MG63 (cell line): ENCODE measurements at regions not wholly inside any gene's neighbourhood (a gene's known extent, or its start where the extent isn't known, plus 50 kb on each side); places are given as distances from the start of the nearest gene placed in this dataset.
"Not testable (repeated sequence)": the region's sequence is repeated elsewhere in the genome, so short reads cannot be mapped to it uniquely, and the experiment has no call there.

Experiments used
- DNase-seq: peaks from one replicate; pipeline ENCODE4 v3.0.0-alpha.2; 2020
- H3K27me3 ChIP-seq: fragments of 250-450 bp; sonication (Bioruptor Pico); 2 replicates; pipeline ENCODE4 v1.5.1; 2020; ENCODE audit warnings: mild to moderate bottlenecking, moderate library complexity
- H3K36me3 ChIP-seq: fragments of 250-450 bp; sonication (Bioruptor Pico); 2 replicates; pipeline ENCODE4 v1.5.1; 2020; ENCODE audit warnings: mild to moderate bottlenecking, moderate library complexity
- H3K4me3 ChIP-seq: fragments of 250-450 bp; sonication (Bioruptor Pico); 2 replicates; pipeline ENCODE4 v1.5.1; 2020; ENCODE audit warnings: mild to moderate bottlenecking, moderate library complexity
- H3K9me3 ChIP-seq: fragments of 250-450 bp; sonication (Bioruptor Pico); 2 replicates; pipeline ENCODE4 v1.5.1; 2020; ENCODE audit warnings: mild to moderate bottlenecking, moderate library complexity

DNA sequence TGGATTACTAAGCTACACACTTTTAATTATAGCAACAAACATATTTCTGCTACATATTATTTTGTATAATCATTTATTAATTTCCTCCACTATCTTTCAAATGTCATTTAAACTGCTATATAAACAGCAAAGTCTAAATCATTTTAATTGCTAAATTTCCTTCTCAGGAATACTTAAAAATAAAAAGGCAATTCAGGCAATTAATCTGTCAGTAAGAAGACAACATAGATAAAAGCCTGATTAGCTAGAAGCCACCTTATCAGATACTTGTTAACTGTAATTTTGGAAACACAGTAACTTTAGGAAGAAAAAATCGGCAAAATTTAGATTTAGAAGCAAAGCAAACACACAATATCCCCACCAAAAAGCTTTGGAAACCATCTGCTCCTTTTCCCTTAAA, 188.2 kb upstream of the ZNF804A start:
- no peaks in the 10 kb centered on the region for H3K9me3 ChIP-seq
- no peak for DNase-seq
- H3K27me3 ChIP-seq = no peaks in the 10 kb centered on the region
- H3K4me3 ChIP-seq = no peak overlapping the region
- H3K36me3 ChIP-seq = no peaks in the 10 kb centered on the region

DNA sequence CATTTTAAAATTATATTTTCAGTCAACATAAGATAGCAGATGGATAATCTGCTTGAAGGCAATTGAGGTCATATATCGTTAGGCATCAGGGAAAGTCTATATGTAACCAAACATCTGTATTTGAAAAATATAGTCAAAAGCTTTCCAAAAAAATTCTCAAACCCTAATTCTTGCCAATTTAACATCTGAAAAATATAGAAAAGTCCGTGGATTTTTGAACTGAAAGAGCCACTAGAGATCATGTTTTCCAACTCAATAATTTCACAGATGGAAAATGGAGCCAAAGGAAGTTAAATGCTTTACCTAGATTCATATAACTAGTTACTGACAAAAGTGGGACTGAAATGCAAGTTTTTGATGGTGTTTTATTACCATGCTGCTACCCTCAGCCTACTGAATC, 185.1 kb upstream of the ZNF804A start:
- H3K9me3 ChIP-seq = no peaks in the 10 kb centered on the region
- no peak overlapping the region for H3K4me3 ChIP-seq
- DNase-seq = no peak
- H3K36me3 ChIP-seq = no peaks in the 10 kb centered on the region
- H3K27me3 ChIP-seq = no peaks in the 10 kb centered on the region

DNA sequence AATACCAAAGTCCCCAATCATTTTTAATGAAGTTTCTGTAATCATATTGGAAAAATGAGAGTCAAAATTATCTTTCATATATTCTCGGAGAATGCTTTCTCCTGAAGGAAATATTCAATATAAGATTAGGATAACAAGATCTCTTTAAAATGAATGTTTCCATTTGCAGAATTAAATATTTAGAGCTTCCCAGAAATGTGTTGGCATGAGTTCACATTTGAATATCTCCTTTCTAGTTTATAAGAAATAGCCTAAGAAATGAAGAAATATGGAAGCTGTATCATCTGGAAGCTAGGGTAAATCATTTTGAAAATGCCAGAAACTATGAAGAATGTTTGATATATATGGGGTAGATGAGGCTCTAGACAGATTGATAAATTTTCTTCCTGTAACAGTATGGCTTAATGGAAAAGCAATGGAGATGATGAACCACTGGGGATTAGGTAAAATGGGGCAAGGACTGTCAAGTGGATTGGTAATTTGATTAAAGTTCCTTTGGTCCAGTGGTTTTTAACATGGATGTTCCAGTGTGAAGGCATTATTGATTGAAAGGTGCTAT, 184.6 kb upstream of the ZNF804A start:
- H3K4me3 ChIP-seq = no peak overlapping the region
- no peaks in the 10 kb centered on the region for H3K9me3 ChIP-seq
- H3K27me3 ChIP-seq = no peaks in the 10 kb centered on the region
- no peak for DNase-seq
- H3K36me3 ChIP-seq = no peaks in the 10 kb centered on the region

DNA sequence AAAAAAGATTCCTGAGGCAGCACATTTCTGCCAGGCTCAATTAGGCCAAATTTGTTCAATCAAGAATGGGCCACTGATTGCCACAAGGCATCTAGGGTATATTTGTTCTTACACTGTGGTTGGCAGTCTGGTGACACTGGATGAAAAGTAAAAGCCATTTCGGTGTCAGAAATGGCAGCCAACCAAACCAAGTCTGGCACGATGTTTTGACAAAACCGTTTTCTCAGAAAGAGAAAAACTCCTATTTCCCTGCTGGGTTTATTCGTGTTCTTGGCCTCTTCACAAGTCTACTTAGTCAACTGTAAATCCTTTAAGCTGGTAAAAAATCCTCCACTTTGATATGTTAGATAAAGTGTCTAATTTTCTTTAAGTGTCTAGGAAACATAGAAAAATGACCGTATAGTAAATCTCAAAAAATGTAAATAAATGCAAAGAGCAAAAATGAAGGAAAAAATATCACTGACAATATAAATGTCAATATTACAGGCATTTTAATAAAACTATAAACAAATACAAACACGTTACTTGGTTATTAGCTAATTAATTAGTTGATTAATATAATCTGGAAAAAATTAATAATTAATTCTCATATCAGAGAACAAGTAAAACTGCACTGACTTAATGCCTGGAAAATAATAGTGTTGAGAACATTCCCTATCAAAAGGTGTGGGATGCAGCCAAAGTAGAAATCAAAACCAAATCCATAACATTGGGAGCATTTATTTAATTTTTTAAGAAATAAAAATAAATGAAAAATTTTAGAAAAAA, 182.0 kb upstream of the ZNF804A start:
- no peaks in the 10 kb centered on the region for H3K9me3 ChIP-seq
- no peak overlapping the region for H3K4me3 ChIP-seq
- DNase-seq = no peak
- no peaks in the 10 kb centered on the region for H3K27me3 ChIP-seq
- no peaks in the 10 kb centered on the region for H3K36me3 ChIP-seq

DNA sequence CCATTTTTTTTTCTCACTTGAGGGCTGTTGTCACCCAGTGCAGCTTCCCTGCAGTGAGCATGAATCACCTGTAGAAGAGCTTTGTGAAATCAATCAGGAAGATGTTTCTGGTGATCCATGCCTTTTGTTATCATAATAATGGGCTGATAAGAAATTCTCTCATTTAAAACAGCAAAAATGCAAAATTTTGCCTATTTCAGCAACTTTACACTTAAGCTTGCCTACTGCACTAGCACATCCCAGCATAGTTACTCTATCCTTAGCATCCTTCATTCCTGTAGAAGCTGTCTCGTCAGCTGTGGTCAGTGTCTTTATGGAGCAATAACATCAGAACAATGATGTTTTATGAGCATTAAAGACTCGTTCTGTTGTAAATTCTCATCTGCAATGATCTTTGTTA, 178.6 kb upstream of the ZNF804A start:
- Histone ChIP-seq H3K9me3 (no peaks in the 10 kb centered on the region), H3K36me3 (no peaks in the 10 kb centered on the region), H3K27me3 (no peaks in the 10 kb centered on the region), H3K4me3 (no peak overlapping the region)
- DNase-seq = no peak

DNA sequence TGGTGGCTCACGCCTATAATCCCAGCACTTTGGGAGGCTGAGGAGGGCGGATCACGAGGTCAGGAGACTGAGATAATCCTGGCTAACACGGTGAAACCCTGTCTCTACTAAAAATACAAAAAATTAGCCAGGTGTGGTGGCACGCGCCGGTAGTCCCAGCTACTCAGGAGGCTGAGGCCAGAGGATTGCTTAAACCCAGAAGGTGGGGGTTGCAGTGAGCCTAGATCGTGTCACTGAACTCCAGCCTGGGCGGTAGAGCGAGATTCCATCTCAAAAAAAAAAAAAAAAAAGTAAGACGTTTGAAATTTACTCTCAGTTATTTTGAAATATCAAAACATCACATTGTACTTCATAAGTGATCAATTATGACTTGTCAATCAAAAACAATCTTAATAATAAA, 176.9 kb upstream of the ZNF804A start:
- not testable (repeated sequence) for H3K4me3 ChIP-seq, H3K9me3 ChIP-seq, DNase-seq, H3K36me3 ChIP-seq, H3K27me3 ChIP-seq

DNA sequence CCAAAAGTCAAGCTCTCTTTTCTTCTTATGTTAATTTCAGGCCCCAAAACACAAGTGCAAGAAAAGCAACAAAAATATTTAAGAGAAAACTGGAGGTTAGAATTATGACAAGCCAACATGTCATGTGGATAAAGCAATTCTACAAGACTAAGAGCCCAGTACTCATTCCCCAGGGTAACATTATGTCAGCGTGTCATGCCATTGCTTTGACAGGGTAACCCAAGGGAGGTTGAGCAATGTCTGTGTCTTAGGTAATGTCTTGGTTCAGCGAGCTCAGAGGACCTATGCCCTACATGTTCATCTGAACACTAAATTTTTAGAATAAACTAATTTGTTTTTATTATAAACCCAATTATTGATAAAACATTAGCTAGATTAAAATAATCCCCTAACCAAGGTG, 173.2 kb upstream of the ZNF804A start:
- Histone ChIP-seq H3K27me3 (no peaks in the 10 kb centered on the region), H3K36me3 (no peaks in the 10 kb centered on the region), H3K9me3 (no peaks in the 10 kb centered on the region), H3K4me3 (no peak overlapping the region)
- no peak for DNase-seq

DNA sequence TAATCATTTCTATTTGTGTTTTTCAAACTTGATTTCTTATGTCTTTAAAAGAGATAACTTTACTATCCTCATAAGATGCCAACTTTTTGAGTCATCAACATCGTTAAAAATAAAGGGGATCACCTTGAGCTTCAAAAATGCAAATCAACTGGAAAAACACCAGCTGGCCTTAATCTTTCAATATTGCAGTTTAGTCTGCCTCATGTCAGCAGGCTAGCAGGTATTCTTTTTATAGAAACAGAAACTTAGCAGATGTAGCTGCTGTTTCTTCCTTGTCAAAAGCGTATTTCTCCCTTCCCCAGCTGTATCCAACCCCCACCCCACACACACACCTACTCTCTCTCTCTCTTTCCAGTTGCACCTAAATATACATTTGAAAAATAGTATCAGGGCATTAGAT, 154.1 kb upstream of the ZNF804A start:
- Histone ChIP-seq H3K4me3 (no peak overlapping the region), H3K36me3 (no peaks in the 10 kb centered on the region), H3K9me3 (no peaks in the 10 kb centered on the region), H3K27me3 (no peaks in the 10 kb centered on the region)
- no peak for DNase-seq

DNA sequence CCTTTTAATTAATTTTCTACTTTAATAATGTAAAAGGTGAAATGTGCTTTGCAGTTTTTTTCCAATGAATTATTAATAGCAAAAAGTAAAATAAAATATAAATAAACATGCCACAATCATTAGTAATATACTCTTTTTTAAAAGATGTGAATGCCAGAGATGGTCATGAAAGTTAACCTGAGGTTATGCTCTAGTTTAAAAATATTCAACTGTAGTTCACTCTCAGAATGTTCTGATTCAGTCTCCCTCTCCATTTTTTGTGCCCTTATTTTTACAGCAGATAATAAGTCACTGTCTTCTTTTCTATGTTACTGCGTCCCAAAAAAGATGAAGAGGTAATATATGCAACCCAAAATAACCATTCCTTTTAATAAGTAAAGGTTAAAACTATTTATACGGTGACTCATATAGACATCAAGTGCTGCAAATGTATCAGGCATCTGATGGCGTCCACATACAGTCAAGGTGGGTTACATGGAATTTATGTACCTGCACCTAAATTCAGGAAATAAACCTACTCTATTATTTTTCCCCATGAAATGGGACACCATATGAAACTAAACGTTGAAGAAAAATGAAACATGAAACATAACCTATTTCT, 153.6 kb upstream of the ZNF804A start:
- Histone ChIP-seq H3K9me3 (no peaks in the 10 kb centered on the region), H3K27me3 (no peaks in the 10 kb centered on the region), H3K36me3 (no peaks in the 10 kb centered on the region), H3K4me3 (no peak overlapping the region)
- DNase-seq = no peak

DNA sequence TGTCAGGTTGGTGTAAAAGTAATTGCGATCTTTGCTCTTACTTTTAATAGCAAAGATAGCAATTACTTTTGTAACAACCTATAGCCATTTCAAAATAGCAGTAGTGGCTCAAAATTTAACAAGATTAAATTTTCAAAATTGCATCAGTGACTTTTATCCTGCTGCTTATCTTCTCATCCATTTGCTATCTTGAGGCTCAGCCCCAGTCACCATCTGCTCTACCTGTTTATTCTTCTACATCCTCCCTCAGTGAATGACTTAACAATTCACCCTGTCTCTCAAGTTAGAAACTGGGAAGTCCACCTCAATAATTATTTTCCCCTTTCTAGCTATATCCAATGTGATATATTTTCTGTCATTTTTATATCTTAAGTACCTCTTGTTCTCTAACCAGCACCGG, 148.6 kb upstream of the ZNF804A start:
- H3K9me3 ChIP-seq = no peaks in the 10 kb centered on the region
- no peaks in the 10 kb centered on the region for H3K27me3 ChIP-seq
- H3K36me3 ChIP-seq = no peaks in the 10 kb centered on the region
- no peak for DNase-seq
- no peak overlapping the region for H3K4me3 ChIP-seq

DNA sequence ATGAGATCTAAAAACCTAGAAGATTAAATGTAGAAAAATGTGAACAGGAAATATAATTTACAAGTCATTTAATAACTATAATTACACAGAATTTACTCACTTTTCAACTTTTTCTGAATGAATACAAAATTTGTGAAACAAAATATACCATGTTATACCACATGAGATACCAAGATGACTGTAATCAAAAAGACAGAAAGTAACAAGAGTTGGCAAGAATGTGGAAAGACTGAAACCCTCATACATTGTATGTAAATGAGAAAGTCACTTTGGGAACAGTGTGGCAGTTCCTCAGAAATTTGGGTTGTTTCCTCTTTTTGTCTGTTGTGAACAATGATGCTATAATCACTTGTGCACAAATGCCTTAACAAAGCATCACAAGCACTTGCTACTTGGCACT, 145.4 kb upstream of the ZNF804A start:
- Histone ChIP-seq H3K4me3 (no peak overlapping the region), H3K9me3 (no peaks in the 10 kb centered on the region), H3K27me3 (no peaks in the 10 kb centered on the region), H3K36me3 (no peaks in the 10 kb centered on the region)
- no peak for DNase-seq

DNA sequence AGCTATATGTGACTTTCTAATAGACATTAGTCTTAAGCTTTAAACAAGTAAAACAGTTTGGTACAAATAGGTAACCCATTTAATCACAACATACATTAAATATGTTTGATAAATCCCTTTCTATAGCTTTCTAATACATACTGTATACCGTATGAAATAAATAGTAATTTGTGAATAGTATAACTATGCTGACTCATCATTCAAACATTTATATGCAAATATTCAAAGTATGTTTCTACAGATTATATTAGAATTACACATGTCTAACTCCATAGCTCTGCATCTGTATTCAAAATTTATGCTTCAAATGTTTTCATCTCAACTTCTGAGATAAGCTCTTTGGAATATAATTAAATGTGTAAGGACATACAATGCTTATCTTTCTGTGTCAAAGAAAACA, 142.7 kb upstream of the ZNF804A start:
- Histone ChIP-seq H3K27me3 (no peaks in the 10 kb centered on the region), H3K9me3 (no peaks in the 10 kb centered on the region), H3K36me3 (no peaks in the 10 kb centered on the region), H3K4me3 (no peak overlapping the region)
- no peak for DNase-seq

DNA sequence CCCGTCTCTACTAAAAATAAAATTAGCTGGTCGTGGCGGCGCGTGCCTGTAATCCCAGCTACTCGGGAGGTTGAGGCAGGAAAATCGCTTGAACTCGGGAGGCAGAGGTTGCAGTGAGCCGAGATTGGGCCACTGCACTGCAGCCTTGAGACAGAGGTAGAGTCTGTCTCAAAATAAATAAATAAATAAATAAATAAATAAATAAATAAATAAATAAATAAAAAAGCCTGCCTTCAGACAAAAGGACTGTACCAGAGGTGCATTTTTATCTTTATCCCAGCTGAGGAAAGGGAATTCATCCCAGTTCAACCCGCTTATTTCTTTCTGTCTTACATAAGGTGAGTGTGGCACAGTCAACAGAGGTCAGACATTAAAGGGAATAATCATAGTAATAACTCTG, 141.6 kb upstream of the ZNF804A start:
- DNase-seq, H3K27me3 ChIP-seq, H3K9me3 ChIP-seq, H3K36me3 ChIP-seq, H3K4me3 ChIP-seq: not testable (repeated sequence)

DNA sequence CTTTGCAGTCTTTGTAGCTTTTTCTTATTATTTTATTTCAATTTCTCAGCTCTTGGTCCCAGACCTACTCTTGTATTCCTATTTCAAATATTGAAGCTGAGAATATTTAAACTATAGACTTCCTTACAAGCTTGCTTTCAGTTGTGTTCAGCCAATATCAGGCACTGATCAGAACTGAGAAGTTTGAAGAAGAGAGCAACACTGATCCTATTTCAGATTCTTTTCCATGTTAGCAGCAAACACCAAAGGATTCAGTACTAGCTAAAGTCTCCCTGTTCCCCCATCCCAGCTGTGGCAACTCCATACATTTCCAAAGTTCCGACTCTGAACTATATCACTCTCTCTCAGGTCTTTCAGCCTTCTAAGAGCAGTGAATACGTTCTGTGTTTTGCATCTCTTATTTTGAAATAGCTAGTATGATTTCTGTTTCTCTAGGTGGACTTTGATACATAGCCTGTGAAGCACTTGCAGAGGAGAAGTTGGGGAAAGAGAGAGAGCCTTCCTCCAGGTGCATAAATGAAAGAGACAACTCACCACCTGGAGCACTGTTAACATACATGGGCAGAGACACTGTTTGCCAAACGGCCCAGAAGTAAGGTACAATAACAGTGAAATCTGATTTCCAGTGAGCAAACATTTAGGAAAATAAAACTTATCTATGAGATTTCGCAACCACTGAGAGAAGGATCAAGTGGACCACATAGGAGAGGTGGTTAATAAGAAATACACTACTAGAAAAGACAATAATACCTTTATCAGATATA, 135.0 kb upstream of the ZNF804A start:
- Histone ChIP-seq H3K4me3 (no peak overlapping the region), H3K36me3 (no peaks in the 10 kb centered on the region), H3K27me3 (no peaks in the 10 kb centered on the region), H3K9me3 (no peaks in the 10 kb centered on the region)
- DNase-seq = no peak

DNA sequence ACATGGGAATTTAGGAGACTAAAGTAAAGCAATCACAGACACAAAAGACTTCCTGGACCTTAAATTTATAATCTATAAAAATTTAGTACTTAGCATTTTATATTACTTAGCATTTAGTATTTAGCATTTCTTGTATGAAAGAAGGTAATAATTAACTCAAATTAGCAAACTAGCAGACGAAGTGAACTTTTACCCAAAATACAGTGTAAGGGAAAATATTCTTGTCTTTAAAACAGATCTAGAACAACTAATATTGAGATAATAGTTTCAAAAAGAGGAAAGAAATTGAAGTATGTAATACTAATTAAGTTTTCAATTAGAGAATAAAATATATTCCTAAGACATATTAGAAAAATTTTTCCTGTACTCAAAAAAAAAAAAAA, 134.5 kb upstream of the ZNF804A start:
- Histone ChIP-seq H3K9me3 (no peaks in the 10 kb centered on the region), H3K4me3 (no peak overlapping the region), H3K36me3 (no peaks in the 10 kb centered on the region), H3K27me3 (no peaks in the 10 kb centered on the region)
- DNase-seq = no peak

DNA sequence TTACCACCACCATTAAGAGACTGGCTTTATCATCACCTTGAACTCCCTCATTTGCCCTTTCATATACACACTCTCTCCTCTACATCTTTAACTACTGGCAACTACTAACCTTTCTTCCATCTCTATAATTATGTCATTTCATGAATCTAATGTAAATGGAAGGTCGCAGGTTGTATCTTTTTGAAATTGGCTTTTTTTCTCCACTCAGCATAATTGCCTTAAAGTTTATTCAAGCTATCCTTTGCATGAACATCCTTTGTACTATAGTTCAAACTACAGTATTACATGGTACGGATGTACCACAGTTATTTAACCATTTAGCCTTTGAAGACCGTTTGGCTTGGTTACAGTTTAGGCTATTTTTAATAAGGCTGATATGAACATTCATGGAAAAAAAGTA, 129.5 kb upstream of the ZNF804A start:
- H3K27me3 ChIP-seq = no peaks in the 10 kb centered on the region
- no peak for DNase-seq
- no peaks in the 10 kb centered on the region for H3K36me3 ChIP-seq
- H3K9me3 ChIP-seq = no peaks in the 10 kb centered on the region
- no peak overlapping the region for H3K4me3 ChIP-seq

DNA sequence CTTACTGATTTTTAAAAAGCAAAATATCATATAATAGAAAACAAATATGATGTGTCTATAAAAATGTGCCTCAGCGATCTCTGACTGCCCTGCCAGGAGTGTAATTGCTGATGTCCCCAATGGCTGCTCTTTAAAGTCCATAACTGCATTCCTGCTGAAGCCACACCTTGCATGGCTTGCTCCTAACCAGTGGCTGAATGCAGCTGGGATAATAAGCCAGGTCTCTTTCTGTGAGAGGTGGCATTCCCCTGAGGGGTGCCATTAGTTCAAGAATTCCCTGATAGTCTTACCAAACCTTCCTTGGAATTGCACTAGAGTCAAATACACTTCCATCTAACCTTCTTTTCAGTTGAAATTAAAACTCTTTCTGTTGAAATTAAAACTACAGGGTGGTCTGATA, 125.8 kb upstream of the ZNF804A start:
- no peaks in the 10 kb centered on the region for H3K9me3 ChIP-seq
- H3K4me3 ChIP-seq = no peak overlapping the region

DNA sequence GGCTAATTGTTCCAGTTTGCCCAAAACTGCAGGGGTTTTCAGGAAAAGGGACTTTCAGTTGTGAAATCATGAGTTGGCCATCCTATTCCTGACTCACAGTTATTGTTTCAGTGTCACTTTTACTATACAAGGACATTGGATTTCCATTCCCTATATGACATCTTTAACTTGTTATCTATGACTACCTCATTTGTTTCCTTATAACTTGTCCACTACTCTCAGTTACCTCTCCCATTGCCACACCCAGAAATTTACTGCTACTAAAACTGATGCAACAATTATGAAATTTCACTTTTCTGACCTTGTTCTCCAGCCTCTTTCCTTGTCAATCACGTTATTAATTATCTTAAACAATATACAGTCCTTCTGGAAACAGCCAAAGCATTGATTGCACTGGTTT, 116.5 kb upstream of the ZNF804A start:
- no peak overlapping the region for H3K4me3 ChIP-seq
- no peaks in the 10 kb centered on the region for H3K36me3 ChIP-seq

More for the DNA sequence above, 125.8 kb upstream of the ZNF804A start:
- Histone ChIP-seq H3K36me3 (no peaks in the 10 kb centered on the region), H3K27me3 (no peaks in the 10 kb centered on the region)
- no peak for DNase-seq

More for the DNA sequence above, 116.5 kb upstream of the ZNF804A start:
- DNase-seq = no peak
- Histone ChIP-seq H3K27me3 (no peaks in the 10 kb centered on the region), H3K9me3 (no peaks in the 10 kb centered on the region)
